ENCODE measurements at regions not wholly inside any gene's neighbourhood (a gene's known extent, or its start where the extent isn't known, plus 50 kb on each side); places are given as distances from the start of the nearest gene placed in this dataset.

GRCh38 chr14:95375539-95376109 is 55.9 kb upstream of the CLMN start:
- Histone ChIP-seq H3K36me3 (no peaks in the 10 kb centered on the region), H3K27me3 (peaks cover 13% of the 10 kb centered on the region), H3K4me3 (ENCODE audit: low read depth in 1 of 2, low read length in 1 of 2) (no peak overlapping the region), H3K27ac (no peak overlapping the region), H3K4me1 (ENCODE audit: control insufficient read depth in 1 of 2, insufficient read depth in 1 of 2, low read depth in 1 of 2, low read length in 1 of 2) (no peaks in the 10 kb centered on the region), H3K9me3 (peaks cover 4% of the 10 kb centered on the region)
- no peak for TF ChIP-seq CTCF (IDR thresholded peaks at IDR 0.05)

GRCh38 chr14:95374239-95374997 is 54.7 kb upstream of the CLMN start:
- Histone ChIP-seq H3K9me3 (no peaks in the 10 kb centered on the region), H3K27ac (no peak overlapping the region), H3K4me3 (ENCODE audit: low read depth in 1 of 2, low read length in 1 of 2) (no peak overlapping the region), H3K27me3 (peaks cover 18% of the 10 kb centered on the region), H3K4me1 (ENCODE audit: control insufficient read depth in 1 of 2, insufficient read depth in 1 of 2, low read depth in 1 of 2, low read length in 1 of 2) (no peaks in the 10 kb centered on the region), H3K36me3 (no peaks in the 10 kb centered on the region)
- TF ChIP-seq CTCF (IDR thresholded peaks at IDR 0.05) = no peak

- Histone ChIP-seq H3K9me3 (no peaks in the 10 kb centered on the region), H3K27ac (no peak overlapping the region), H3K4me3 (ENCODE audit: low read depth in 1 of 2, low read length in 1 of 2) (no peak overlapping the region), H3K4me1 (ENCODE audit: control insufficient read depth in 1 of 2, insufficient read depth in 1 of 2, low read depth in 1 of 2, low read length in 1 of 2) (no peaks in the 10 kb centered on the region), H3K36me3 (no peaks in the 10 kb centered on the region), H3K27me3 (peaks cover 12% of the 10 kb centered on the region)
- TF ChIP-seq CTCF (IDR thresholded peaks at IDR 0.05) = no peak
Measured at GRCh38 chr14:95370076-95370475, 50.4 kb upstream of the CLMN start.

Data from neutrophil (primary cell).